ENCODE measurements at regions not wholly inside any gene's neighbourhood (a gene's known extent, or its start where the extent isn't known, plus 50 kb on each side); places are given as distances from the start of the nearest gene placed in this dataset.

GRCh38 chr1:234724516-234725176, 114.7 kb upstream of the IRF2BP2 start (continued):
- TF ChIP-seq E2F2 (CRISPR knock-in tag; IDR thresholded peaks at IDR 0.05; ENCODE audit: borderline replicate concordance) (no peak), AHR (CRISPR knock-in tag; IDR thresholded peaks at IDR 0.05) (0 out of 2 replicates have a peak, but pooled peaks have one; percentile 21), PLRG1 (conservative IDR thresholded peaks at IDR 0.05) (no peak), ZBTB8A (CRISPR knock-in tag; IDR thresholded peaks at IDR 0.05; ENCODE audit: borderline replicate concordance, low read depth) (no peak), PTBP1 (IDR thresholded peaks at IDR 0.05; ENCODE audit: low read depth, low read length, poor library complexity, severe bottlenecking) (no peak), ZNF292 (CRISPR knock-in tag; IDR thresholded peaks at IDR 0.05; ENCODE audit: borderline replicate concordance, low read depth) (no peak), THAP9 (CRISPR knock-in tag; IDR thresholded peaks at IDR 0.05; ENCODE audit: borderline replicate concordance) (peak; percentile 39; the same call in 1 of the 2 replicates), GATAD2A (CRISPR knock-in tag; IDR thresholded peaks at IDR 0.05) (0 out of 2 replicates have a peak, but pooled peaks have one; percentile 1), AGO2 (optimal IDR thresholded peaks at IDR 0.05; ENCODE audit: low read depth, low read length) (peak; percentile 90), RFX1 (IDR thresholded peaks at IDR 0.05) (peak; percentile 86), ZNF709 (CRISPR knock-in tag; IDR thresholded peaks at IDR 0.05) (0 out of 2 replicates have a peak, but pooled peaks have one; percentile 42), MAZ (IDR thresholded peaks at IDR 0.05; ENCODE audit: borderline replicate concordance, low read depth, low read length) (peak; percentile 72; the same call in 1 of the 2 replicates), MAZ (CRISPR knock-in tag; IDR thresholded peaks at IDR 0.05; ENCODE audit: low read depth) (peak; percentile 39; the same call in 1 of the 2 replicates), CBX5 (CRISPR knock-in tag; IDR thresholded peaks at IDR 0.05; ENCODE audit: borderline replicate concordance) (peak; percentile 60; the same call in 1 of the 2 replicates), TARDBP (CRISPR knock-in tag; IDR thresholded peaks at IDR 0.05) (peak; percentile 8; the same call in 1 of the 2 replicates), STAT5B (CRISPR knock-in tag; IDR thresholded peaks at IDR 0.05) (no peak), AGO1 (IDR thresholded peaks at IDR 0.05; ENCODE audit: low read depth, low read length, poor library complexity, severe bottlenecking) (no peak)
- TF ChIP-seq, protein P1, sequence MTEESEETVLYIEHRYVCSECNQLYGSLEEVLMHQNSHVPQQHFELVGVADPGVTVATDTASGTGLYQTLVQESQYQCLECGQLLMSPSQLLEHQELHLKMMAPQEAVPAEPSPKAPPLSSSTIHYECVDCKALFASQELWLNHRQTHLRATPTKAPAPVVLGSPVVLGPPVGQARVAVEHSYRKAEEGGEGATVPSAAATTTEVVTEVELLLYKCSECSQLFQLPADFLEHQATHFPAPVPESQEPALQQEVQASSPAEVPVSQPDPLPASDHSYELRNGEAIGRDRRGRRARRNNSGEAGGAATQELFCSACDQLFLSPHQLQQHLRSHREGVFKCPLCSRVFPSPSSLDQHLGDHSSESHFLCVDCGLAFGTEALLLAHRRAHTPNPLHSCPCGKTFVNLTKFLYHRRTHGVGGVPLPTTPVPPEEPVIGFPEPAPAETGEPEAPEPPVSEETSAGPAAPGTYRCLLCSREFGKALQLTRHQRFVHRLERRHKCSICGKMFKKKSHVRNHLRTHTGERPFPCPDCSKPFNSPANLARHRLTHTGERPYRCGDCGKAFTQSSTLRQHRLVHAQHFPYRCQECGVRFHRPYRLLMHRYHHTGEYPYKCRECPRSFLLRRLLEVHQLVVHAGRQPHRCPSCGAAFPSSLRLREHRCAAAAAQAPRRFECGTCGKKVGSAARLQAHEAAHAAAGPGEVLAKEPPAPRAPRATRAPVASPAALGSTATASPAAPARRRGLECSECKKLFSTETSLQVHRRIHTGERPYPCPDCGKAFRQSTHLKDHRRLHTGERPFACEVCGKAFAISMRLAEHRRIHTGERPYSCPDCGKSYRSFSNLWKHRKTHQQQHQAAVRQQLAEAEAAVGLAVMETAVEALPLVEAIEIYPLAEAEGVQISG (CRISPR knock-in tag; IDR thresholded peaks at IDR 0.05), result no peak; the same call in 1 of the 2 replicates
